Kidney tubule cell (primary cell): ENCODE measurements at regions not wholly inside any gene's neighbourhood (a gene's known extent, or its start where the extent isn't known, plus 50 kb on each side); places are given as distances from the start of the nearest gene placed in this dataset.

Experiments
- DNase-seq: peaks from one replicate; pipeline ENCODE4 v3.0.0-alpha.2; 2018; ENCODE audit warnings: low spot score

DNA sequence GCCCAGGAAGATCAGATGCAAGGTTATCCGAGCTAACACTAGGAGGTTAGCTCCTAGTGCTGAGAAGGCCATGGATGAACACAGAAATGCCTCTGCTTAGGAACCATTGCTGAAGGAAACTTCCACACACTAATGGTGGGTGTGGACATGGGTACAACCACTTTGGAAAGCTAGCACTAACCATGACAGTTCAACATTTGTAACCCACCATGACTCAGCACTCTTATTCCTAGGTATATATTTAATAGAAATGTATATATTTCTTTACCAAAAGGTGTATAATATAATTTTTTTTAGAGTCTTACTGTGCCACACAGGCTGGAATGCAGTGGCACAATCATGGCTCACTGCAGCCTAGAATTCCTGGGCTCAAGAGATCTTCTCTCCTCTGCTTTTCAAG is 85.3 kb upstream of the BTBD3 start:
- no peak for DNase-seq

DNA sequence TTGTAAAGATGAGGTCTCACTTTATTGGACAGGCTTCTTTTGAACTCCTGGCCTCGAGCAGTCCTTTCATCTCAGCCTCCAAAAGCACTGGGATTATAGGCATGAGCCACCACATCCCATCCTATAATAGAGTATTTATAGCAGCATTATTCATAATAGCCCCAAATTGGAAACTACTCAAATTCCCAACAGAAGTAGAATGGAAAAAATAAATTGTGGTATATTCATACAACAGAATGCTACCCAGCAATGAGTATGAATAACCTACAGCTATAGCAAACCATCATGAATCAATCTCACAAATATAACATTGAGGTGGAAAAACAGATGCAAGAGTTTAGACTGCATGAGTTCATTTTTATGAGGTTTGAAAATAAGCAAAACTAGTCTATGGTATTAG is 84.8 kb upstream of the BTBD3 start:
- DNase-seq: no peak

DNA sequence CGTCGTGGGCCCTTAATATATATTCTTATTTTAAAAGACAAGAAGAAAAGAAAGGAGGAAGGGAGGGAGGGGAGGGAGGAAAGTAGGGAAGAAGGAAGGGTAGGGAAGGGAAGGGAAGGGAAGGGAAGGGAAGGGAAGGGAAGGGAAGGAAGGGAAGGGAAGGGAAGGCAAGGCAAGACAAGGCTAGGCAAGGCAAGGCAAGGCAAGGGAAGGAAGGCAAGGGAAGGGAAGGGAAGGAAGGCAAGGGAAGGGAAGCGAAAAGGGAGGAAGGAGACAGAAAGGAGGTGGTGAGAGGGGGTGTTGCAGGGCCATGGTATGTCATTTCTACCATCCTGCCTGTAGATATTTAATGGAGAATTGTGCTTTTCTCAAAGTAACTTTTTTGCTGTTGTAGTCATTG is 83.9 kb upstream of the BTBD3 start:
- no peak for DNase-seq

DNA sequence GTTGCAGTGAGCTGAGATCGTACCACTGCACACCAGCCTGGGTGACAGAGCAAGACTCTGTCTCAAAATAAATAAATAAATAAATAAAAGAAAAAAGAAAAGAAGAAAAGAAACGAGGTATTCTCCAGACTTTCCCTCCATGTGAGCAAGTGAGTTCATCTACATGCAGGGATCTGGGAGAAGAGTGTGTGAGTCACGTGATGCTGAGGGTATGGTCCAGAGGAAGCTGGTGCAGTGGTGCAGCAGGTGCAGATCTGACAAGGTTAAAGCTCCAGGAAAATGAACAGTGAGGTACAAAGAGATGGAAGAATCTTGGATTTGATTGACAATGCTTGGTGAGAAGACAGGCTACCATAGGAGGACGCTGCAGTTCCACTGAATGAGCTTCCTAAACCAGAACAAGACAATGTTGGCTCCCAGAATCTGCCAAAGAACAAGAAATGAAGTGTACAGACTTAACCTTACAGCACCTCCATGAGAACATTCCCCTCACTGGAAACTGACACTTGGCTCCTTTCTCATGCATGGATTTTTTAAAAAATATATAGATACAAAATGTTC is 79.5 kb upstream of the BTBD3 start:
- no peak for DNase-seq

DNA sequence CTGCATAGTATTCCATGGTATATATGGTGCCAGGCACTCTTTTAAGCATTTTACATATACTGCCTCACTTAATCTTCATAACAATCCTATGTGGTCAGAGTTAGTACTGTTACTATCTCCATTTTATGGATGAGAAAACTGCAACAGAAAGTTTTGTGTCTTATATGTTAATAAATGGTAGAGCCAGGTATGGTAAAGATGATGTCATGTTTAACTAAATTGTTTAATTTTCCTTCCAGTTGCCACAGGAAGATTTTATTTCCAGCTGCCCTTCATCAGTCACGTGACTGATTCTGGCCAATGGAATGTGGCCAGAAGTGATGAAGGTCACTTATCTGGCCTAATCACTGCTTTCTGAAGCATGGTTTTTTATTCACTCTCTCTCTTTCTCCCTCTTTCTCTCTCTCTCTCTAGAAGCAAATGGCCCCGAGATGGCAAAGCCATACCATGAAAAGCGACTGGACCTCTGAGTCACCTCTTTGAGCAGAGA is 75.7 kb upstream of the BTBD3 start:
- DNase-seq: no peak

DNA sequence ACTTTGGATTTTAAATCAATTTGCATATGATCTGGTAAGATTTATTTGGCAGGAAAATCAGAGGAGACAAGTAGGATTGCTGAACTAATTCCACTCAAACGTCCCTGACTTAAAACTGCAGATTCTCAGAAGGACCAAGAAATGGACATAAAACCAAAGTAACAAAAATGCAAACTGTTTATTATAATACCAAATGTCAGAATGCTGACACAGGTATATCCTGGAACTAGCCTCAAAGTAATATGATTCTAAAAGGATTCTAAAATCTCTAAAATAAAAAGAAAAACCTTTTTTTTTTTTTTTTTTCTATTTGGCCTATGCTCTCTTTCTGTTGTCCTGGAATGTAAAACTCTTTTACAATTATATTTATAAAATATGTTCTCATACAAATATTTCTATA is 74.4 kb upstream of the BTBD3 start:
- DNase-seq: no peak

DNA sequence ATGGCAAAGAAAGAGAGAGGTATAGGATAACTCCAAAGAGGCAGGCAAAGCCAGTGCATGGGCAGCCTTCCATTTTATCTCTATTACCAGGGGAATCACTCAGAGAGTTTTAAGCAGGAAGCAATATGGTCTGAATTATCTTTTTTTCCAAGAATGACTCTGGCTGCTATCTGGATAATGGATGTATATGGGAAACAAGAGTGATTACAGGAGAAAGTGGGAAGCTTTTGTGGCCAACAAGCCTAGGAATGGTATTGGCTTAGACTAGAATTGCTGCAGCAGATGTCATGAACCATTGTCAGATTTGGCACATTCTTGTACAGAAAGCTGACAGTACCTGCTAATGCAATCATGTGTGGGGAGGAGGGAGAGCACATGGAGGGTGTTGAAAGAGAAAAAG is 73.0 kb upstream of the BTBD3 start:
- no peak for DNase-seq

DNA sequence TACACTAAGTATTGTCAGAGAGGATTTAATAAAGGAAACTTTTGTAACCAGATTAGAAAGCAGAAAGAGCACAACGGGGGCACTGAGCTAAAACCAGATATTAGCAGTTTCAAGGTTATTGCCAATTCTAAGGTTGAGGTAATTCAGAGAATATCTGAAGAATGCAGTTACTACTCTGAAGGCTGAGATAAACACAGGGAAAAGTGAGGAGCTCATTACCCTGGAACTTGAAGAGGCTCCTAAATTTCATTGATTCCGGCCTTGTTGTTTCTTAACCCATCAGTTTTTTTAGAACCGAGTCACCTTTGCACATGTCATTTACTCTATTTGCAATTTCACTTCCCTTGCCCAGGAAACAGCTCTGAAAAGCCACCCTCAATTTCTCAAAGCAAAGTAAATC is 72.4 kb upstream of the BTBD3 start:
- peak; percentile 39 for DNase-seq

DNA sequence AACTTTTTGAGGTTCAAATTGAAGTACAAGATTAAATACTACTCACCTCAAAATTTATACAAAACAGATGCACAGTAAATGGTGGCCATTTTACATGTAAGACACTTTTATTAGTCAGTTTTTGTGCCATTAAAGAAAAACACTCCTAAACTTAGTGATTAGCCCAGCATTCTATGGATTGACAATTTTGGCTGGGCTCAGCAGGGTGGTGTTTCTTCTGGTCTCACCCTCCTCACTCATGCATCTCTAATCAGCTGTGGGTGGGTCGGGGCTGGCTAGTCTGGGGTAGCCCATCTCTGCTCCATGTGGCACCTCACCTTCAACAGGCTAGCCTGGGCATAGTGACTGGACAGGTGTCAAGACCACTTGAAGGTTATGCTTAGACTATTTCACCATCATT is 71.6 kb upstream of the BTBD3 start:
- DNase-seq: no peak

DNA sequence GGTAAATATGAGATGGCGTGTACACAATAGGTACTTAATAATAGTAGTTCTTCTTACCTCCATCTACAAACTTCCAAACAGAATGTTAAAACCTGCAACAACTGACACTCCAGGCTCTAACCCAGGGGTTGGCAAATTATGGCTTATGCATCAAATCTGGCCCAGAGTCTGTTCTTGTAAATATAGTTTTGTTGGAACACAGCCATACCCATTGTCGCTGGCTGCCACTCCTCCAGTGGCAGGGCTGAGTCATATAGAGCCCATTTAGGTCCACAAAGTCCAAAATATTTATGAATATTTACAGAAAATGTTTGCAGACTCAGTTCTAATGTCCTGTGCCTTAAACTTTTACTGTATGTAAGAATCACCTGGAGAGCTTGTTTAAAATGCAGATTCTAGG is 69.9 kb upstream of the BTBD3 start:
- no peak for DNase-seq

DNA sequence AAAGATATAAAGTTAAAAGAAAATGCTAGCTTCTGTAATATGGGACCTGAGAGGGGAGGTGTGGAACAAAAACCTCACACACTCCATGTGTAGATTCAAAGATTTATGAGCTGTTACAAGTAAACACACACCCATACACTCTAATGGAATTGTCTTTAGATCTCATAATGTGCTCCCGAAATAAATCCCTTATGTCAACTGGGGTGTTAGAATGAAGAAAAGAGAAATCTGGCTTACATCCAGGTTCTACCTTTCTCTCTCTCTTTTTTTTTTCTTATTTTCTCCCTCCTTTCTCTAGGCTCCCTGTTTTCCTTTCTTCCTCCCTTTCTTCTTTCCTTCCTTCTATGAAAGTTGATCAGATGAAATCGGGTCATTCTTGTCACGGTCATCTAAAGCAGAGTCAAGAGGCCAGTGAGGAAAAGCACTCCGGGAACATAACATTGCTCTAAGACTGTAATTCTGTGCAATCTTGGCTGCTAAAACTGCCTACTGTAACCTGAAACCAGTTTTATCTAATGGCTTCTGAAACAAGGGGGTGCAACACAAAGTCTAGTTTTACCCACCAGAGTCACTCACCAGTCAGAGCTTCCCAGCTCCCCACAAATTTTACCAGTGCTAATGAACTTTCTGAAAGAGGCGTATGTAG is 68.3 kb upstream of the BTBD3 start:
- no peak for DNase-seq

DNA sequence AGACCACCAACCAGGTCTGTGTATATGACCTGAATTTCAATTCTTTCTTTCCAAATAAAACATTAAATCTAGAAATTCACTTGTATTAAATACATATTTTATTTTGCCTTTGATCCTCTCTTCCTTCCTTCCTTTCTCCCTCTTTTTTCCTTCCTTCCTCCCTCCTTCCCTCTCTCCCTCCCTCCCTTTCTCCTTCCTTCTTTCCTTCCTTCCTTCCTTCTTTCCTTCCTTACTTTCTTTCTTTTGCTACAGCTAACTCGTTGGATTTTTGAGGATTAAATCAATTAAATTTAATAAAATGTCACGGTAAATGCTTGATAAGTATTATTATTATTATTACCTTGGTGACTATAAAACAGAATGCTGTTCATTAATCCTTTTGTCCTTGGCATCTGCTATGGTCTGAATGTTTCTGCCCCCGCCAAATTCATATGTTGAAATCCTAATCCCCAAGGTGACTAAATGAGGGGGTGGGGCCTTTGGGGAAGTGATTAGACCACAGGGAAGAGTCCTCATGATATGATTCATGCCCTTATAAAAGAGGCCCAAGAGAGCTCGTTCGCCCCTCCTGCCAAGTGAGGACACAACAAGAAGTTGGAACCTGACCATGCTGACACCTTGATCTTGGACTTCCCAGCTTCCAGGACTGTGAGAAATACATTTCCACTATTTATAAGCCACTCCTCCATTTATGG is 67.6 kb upstream of the BTBD3 start:
- peak; percentile 38 for DNase-seq

DNA sequence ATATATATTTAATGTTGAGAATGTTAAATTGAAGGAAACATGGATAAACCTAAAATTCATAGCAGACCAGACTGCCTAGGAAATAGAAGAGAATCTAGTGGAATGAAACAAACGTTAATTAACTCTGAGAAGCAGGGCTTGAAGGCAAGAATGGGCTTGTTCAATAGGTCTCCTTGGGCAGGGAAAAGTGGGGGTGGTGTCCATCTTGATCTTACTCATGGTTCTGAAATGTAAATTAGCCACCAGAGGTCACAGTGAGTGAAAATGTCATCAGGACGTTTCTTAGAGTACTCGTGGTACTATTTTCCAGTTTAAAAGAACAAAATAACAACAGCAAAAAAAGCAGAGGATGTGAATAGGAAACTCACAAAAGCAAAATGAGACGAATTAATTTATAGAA is 66.8 kb upstream of the BTBD3 start:
- peak; percentile 50 for DNase-seq

DNA sequence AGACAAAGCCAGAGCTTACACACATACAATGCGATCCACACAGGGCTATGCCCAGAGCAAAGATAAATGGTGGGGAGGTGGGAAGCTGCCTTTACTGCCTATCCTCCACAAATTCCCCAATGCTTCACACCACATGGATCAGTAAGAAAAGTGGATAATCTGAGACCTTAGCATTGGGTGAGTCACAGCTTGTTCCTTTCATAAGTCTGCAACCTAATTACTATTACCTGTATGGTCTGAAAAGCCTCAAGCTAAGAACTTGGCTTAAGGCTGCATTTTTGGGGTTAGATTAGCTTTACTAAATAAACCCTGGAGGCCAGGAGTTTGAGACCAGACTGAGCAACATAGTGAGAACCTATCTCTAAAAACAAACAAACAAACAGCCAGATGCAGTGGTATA is 66.0 kb upstream of the BTBD3 start:
- DNase-seq: no peak

DNA sequence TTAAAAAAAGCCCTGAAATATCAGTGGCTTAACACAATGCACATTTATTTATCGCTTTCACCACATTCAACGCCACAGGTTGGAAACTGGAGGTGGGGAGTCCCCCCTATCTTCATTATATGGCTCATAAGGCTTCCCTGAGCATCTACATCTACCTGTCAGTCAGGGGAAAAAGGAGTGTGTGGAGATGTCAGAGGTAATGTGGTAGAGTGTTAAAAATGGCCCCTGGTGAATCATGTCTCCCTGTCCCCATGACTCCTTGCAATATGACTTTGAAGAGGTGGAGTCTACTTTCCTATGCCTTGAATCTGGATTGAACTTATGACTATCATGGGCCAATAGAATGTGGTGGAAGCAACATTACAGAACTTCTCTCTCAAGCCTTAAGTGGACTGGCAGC is 65.5 kb upstream of the BTBD3 start:
- DNase-seq: no peak

DNA sequence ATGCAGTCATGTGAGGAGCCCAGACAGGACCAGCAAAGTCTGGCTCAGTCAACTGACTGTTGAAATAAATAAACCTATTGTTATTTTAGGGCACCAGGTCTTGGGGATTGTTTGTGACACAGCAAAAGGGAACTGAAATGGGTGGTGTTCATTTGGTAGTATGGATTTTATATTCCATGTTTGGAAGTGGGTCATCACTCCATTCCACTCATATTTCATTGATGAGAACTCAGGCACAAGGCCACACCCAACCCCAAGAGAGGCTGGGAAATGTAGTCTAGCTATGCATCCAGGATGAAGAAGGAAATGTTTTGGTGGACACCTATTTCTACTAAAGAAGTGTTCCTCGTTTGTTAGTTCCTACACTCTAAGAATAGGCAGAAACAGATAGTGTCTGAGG is 64.9 kb upstream of the BTBD3 start:
- DNase-seq: no peak

DNA sequence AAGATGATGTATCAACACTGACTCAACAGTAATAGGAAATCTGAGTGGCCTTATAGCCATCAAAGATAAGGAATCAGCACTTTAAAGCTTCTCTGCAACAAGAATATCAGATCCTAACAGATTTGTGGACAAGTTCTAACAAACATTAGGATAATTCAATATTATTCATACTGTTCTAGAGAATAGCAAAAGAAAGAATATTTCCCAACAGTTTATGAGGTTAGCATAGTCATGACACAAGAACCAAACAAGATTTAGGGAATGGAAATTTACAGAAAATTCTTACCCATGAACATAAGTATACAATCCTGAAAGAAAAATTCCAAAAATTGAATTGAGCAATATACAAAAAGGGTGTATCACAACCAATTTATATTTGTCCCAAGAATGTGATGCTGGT is 64.3 kb upstream of the BTBD3 start:
- DNase-seq: no peak

DNA sequence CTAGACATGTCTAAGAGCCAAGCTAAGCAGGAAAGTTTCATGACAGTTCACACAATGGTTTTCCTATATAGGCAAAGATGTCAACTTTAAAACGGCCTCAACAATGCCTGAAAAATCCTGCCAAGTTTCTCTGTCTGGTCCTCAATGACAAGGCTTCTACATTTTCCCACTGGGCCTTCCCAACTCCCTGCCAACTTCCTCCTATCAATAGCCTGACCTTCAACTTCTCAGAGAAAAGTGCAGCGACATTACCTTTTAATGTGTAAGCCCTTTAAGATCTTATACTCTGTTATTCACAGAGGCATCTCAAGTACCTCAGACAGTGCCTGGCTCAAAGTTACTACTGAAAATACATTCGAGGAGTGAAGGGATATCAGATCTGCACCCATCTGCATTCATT is 56.2 kb upstream of the BTBD3 start:
- no peak for DNase-seq

DNA sequence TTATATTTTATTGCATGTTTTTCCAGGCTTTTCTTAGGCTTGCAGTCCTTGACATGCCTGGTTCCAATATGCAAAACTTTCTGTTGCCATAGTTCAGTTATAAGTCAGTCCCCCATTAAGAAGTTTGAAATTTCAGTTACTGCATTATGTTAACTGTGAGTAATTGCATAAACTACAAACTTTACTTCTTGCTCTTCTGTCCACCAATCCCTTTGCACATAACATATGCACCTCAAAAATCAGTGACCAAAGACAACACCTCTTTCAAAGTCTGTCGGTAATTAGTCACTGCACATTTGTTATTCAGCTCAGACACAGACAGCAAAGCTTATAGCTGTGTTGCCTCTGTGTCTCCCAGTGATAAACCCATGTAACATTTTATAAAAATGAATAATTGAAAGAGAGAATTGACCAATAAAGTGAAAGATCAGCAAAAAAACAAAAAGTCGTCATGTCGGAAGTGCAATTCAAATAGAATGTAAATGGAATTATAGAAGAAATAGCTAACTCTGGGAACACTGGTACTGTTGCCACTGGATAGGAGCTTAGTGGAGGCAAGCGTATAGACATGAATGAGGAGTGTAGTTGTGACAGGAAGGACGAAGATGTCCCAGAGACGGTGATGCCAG is 50.3 kb upstream of the BTBD3 start:
- DNase-seq: no peak
